NT2/D1 (cell line): ENCODE measurements at regions not wholly inside any gene's neighbourhood (a gene's known extent, or its start where the extent isn't known, plus 50 kb on each side); places are given as distances from the start of the nearest gene placed in this dataset.

Experiments
- SUZ12 ChIP-seq: IDR thresholded peaks from 2 replicates; pipeline ENCODE4 v1.6.1; 2011; ENCODE audit not compliant: insufficient read length, insufficient read depth; ENCODE audit errors: extremely low read depth
- YY1 ChIP-seq: IDR thresholded peaks from 2 replicates; pipeline ENCODE4 v1.6.1; 2011; ENCODE audit not compliant: insufficient read length, insufficient read depth
- ZNF274 ChIP-seq: IDR thresholded peaks from 2 replicates; pipeline ENCODE4 v1.6.1; 2011; ENCODE audit warnings: mild to moderate bottlenecking, low read depth, low read length

DNA sequence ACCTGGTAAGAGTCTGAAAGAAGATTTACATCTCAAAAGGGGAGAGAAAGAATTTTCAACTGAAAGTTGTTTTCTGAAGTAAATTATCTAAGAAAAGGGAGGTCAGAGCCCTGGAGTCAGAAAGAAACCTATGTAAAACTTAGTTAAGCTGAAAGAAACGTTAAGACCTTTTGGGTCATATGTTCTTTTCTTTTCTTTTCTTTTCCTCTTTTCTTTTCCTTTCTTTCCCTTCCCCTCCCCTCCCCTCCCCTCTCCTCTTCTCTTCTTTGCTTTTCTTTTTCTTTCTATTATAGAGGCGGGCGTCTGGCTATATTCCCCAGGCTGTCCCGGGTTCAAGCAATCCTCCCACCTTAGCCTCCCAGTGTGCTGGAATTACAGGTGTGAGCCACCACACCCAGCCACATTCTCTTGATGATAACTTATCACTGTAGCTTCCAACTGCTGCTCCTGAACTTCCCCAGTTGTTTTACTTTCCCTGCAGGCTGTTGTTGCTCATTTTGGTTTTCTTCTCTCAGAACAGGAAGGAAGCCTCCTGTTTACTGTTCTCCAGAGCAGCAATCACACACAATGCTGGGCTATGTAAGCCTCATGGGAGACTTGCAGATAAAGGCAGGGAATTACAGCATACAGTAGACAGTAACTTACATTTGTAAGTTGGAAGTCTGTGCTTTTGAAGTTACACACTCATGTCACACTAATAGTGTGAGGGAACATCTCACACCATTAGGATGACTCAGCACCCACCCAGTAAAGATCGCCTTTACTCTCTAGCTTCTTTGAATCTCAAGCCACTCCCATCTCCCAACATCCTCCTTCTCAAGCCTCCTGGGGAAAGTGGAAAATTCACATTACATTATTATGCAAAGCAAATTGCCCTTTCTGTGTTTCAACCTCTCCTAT lies 2216.6 kb upstream of the WWC1 start:
- TF ChIP-seq YY1 (no peak), ZNF274 (no peak), SUZ12 (no peak)
